ENCODE measurements at regions not wholly inside any gene's neighbourhood (a gene's known extent, or its start where the extent isn't known, plus 50 kb on each side); places are given as distances from the start of the nearest gene placed in this dataset.
"Not testable (repeated sequence)": the region's sequence is repeated elsewhere in the genome, so short reads cannot be mapped to it uniquely, and the experiment has no call there.

DNA sequence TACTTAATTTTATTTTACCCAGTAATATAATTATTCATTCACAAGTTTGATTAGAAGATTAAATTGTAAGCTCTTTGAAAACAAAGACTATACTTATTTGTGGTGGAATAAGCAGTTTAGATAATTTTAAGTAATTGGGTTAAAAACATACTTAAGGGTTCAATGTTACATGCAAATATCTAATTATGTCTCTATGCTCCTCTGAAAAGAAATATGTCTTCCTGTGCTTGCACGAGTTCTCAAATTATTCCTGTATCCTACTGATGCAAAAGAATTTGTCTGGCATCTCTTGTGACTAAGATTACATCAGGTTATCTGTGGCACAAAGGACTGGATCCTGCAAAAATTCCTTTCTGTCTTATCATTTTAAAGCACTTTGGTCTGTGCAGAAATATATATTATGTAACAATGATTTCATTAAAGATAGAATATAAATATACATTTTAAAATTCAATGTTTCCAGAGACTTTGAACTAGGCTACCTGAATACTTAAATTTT lies 416.7 kb downstream of the COL11A1 start:
- 25 to 34% methylated on average over 1 of the region's 1 CpG for WGBS, 2 donors
- no peak for TF ChIP-seq CTCF (IDR thresholded peaks at IDR 0.05)

DNA sequence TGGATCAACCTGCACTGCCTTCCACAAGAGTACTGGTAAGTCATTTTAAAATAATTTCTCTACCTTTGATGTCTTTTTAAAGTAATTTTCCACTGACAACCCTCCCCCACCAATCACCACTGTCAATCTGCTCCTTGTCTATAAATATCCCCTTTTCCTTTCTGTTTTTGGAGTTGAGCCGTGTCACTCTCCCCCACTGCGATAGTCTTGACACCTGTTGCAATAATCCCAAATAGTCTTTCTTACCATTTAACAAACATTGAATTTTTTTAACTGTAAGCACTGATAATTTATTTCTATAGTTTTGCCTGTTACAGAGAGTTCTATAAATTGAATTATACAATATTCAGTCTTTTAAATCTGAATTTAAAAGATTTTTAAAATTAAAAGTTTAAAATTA lies 420.9 kb downstream of the COL11A1 start:
- ATAC-seq, result no peak
- WGBS, 2 donors, result 39 to 43% methylated on average over 2 of the region's 2 CpGs
- TF ChIP-seq CTCF (IDR thresholded peaks at IDR 0.05), result no peak

More for the DNA sequence above, 416.7 kb downstream of the COL11A1 start:
- DNase-seq (no peak), ATAC-seq (no peak)
- Histone ChIP-seq H3K27ac (no peak overlapping the region), H3K27me3 (no peaks in the 10 kb centered on the region), H3K4me3 (no peak overlapping the region), H3K9me3 (peaks cover 0 to 28% (median 3%) of the 10 kb centered on the region in 11 donors), H3K4me1 (no peaks in the 10 kb centered on the region), H3K36me3 (no peaks in the 10 kb centered on the region)
- intact Hi-C loops (cut with DNase I), result no loop called here

DNA sequence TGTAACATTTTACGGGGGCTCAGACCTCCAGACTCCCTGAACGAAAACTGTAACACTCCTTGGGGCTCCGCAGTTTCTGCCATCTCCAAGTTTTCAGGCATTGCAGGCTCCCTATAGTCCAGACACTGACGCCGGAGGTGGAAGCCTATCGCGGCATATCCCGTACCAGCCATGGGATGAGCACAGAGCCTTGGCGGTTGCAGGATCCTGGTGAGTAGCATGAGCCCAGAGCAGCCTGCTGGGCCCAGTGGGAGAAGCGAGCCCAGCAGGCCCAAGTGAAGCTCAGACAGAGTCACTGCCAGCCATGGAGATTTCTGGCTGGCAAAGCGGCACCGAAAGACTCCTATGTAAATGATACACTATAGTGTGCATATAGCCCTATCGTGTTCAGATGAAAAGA lies 446.8 kb downstream of the COL11A1 start:
- DNase-seq (no peak), ATAC-seq (no peak)
- Histone ChIP-seq H3K4me1 (no peaks in the 10 kb centered on the region), H3K36me3 (no peaks in the 10 kb centered on the region), H3K4me3 (no peak overlapping the region), H3K27ac (no peak overlapping the region), H3K9me3 (peaks cover 0 to 18% (median 0%) of the 10 kb centered on the region in 11 donors), H3K27me3 (no peaks in the 10 kb centered on the region)
- intact Hi-C loops (cut with DNase I), result loop anchor here in 1 of 10 donors (1.0 kb wide), 1 partner anchor 11 kb away; no protein-coding TSS in a partner anchor
- 92 to 93% methylated on average over 13 of the region's 13 CpGs for WGBS, 2 donors
- TF ChIP-seq CTCF (IDR thresholded peaks at IDR 0.05), result no peak

More for the DNA sequence above, 420.9 kb downstream of the COL11A1 start:
- DNase-seq, result no peak
- H3K27ac ChIP-seq, result no peak overlapping the region
- no peaks in the 10 kb centered on the region for H3K27me3 ChIP-seq
- no peaks in the 10 kb centered on the region for H3K4me1 ChIP-seq
- no peaks in the 10 kb centered on the region for H3K36me3 ChIP-seq
- intact Hi-C loops (cut with DNase I), result no loop called here
- H3K9me3 ChIP-seq, result peaks cover 0 to 18% (median 3%) of the 10 kb centered on the region in 11 donors
- H3K4me3 ChIP-seq, result no peak overlapping the region

DNA sequence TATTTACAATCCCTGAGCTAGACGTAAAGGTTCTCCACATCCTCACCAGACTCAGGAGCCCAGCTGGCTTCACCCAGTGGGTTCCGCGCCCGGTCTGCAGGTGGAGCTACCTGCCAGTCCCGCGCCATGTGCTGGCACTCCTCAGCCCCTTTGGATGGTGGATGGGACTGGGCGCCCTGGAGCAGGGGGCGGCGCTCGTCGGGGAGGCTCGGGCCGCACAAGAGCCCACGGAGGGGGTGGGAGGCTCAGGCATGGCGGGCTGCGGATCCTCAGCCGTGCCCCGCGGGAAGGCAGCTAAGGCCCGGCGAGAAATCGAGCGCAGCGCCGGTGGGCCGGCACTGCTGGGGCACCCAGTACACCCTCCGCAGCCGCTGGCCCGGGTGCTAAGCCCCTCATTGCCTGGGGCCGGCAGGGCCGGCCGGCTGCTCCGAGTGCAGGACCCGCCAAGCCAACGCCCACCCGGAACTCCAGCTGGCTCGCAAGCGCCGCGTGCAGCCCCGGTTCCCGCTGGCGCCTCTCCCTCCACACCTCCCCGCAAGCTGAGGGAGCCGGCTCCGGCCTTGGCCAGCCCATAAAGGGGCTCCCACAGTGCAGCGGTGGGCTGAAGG lies 448.3 kb downstream of the COL11A1 start:
- H3K27me3 ChIP-seq; H3K27ac ChIP-seq; intact Hi-C loops (cut with DNase I); H3K36me3 ChIP-seq; DNase-seq; H3K4me3 ChIP-seq; ATAC-seq; H3K4me1 ChIP-seq: not testable (repeated sequence)
- H3K9me3 ChIP-seq, result peaks cover 0 to 18% (median 0%) of the 10 kb centered on the region in 11 donors
- WGBS, 2 donors, result 91 to 94% methylated on average over 36 to 47 of the region's 47 CpGs

DNA sequence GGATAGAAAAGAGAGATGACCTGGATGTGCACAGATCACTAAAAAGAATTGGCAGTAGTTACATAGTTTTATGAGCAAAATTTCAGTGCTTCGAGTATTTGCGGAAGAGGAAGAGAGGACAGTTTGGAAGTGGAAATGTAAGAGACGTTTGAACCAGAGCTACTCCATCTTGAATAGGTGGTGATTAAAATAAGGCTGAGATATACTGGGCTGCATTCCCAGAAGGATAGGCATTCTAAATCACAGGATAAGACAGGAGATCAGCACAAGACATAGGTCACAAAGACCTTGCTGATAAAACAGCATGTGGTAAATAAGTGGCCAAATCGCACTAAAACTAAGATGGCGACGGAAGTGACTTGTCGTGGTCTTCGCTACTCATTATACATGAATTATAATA lies 453.3 kb downstream of the COL11A1 start:
- Histone ChIP-seq H3K4me3 (no peak overlapping the region), H3K36me3 (no peaks in the 10 kb centered on the region), H3K27me3 (no peaks in the 10 kb centered on the region), H3K9me3 (peaks cover 0 to 11% (median 0%) of the 10 kb centered on the region in 11 donors), H3K4me1 (no peaks in the 10 kb centered on the region), H3K27ac (no peak overlapping the region)
- no peak for DNase-seq
- no peak for ATAC-seq
- no peak for TF ChIP-seq CTCF (IDR thresholded peaks at IDR 0.05)
- intact Hi-C loops (cut with DNase I), result no loop called here
- 90 to 91% methylated on average over 8 of the region's 8 CpGs for WGBS, 2 donors
